Astrocyte (in vitro differentiated cells and primary cell): ENCODE measurements at regions not wholly inside any gene's neighbourhood (a gene's known extent, or its start where the extent isn't known, plus 50 kb on each side); places are given as distances from the start of the nearest gene placed in this dataset.
"Not testable (repeated sequence)": the region's sequence is repeated elsewhere in the genome, so short reads cannot be mapped to it uniquely, and the experiment has no call there.

Experiments
- DNase-seq: peaks from one replicate; pipeline ENCODE4 v3.0.0-alpha.2; 2010; ENCODE audit warnings: low read depth
- FAIRE-seq: peaks from 2 replicates; lab custom pipeline; 2011; peaks lifted over from hg19 to GRCh38; lab: Jason Lieb, UNC
- H2AFZ ChIP-seq: 2 replicates; pipeline ENCODE4 v1.6.0; 2012; ENCODE audit warnings: low read depth, low read length, inconsistent platforms
- H3K27ac ChIP-seq: 2 replicates; pipeline ENCODE4 v1.5.1; 2011; ENCODE audit warnings: low read depth, low read length, inconsistent platforms
- H3K27me3 ChIP-seq: 2 replicates; pipeline ENCODE4 v1.6.0; 2011; ENCODE audit warnings: low read length, inconsistent platforms; ENCODE audit not compliant: insufficient read depth
- H3K36me3 ChIP-seq: 2 replicates; pipeline ENCODE4 v1.5.1; 2011; ENCODE audit warnings: low read length, inconsistent platforms; ENCODE audit not compliant: insufficient read depth
- H3K4me1 ChIP-seq: 2 replicates; pipeline ENCODE4 v1.5.1; 2011; ENCODE audit warnings: low read length, inconsistent platforms; ENCODE audit not compliant: insufficient read depth
- H3K4me2 ChIP-seq: 2 replicates; pipeline ENCODE4 v1.6.0; 2012; ENCODE audit warnings: low read length, inconsistent platforms
- H3K4me3 ChIP-seq: 2 replicates; pipeline ENCODE4 v1.5.1; 2011; ENCODE audit warnings: low read depth, mild to moderate bottlenecking, low read length, inconsistent platforms; ENCODE audit not compliant: insufficient read depth
- H3K79me2 ChIP-seq: 2 replicates; pipeline ENCODE4 v1.6.0; 2012; ENCODE audit warnings: mild to moderate bottlenecking, low read length, inconsistent platforms; ENCODE audit not compliant: insufficient read depth
- H3K9ac ChIP-seq: 2 replicates; pipeline ENCODE4 v1.6.0; 2012; ENCODE audit warnings: mild to moderate bottlenecking, low read length, inconsistent platforms
- H3K9me3 ChIP-seq: 2 replicates; pipeline ENCODE4 v1.5.1; 2012; ENCODE audit warnings: low read depth, mild to moderate bottlenecking, low read length, inconsistent platforms; ENCODE audit not compliant: insufficient read depth
- H4K20me1 ChIP-seq: 2 replicates; pipeline ENCODE4 v1.6.0; 2012; ENCODE audit warnings: low read length, inconsistent platforms; ENCODE audit not compliant: insufficient read depth
- H3K27ac Mint-ChIP-seq: one replicate; pipeline ENCODE4 v1.8.0; 2021; ENCODE audit warnings: mild to moderate bottlenecking, mixed read lengths; ENCODE audit not compliant: unreplicated experiment
- H3K27me3 Mint-ChIP-seq: one replicate; pipeline ENCODE4 v1.8.0; 2021; ENCODE audit warnings: low read depth, mixed read lengths; ENCODE audit not compliant: unreplicated experiment
- H3K36me3 Mint-ChIP-seq: one replicate; pipeline ENCODE4 v1.8.0; 2021; ENCODE audit warnings: low read depth, mixed read lengths; ENCODE audit not compliant: unreplicated experiment
- H3K4me1 Mint-ChIP-seq: one replicate; pipeline ENCODE4 v1.8.0; 2021; ENCODE audit warnings: low read depth, mixed read lengths; ENCODE audit not compliant: unreplicated experiment
- H3K4me3 Mint-ChIP-seq: one replicate; pipeline ENCODE4 v1.8.0; 2021; ENCODE audit warnings: mild to moderate bottlenecking, moderate library complexity, mixed read lengths; ENCODE audit not compliant: unreplicated experiment
- H3K9me3 Mint-ChIP-seq: one replicate; pipeline ENCODE4 v1.8.0; 2021; ENCODE audit warnings: mild to moderate bottlenecking, mixed read lengths; ENCODE audit not compliant: unreplicated experiment
- CTCF ChIP-seq: IDR thresholded peaks from 2 replicates; pipeline ENCODE4 v1.5.1; 2011; ENCODE audit warnings: low read depth, mild to moderate bottlenecking, inconsistent platforms, low read length, moderate library complexity; ENCODE audit not compliant: insufficient read depth
- EZH2 ChIP-seq: IDR thresholded peaks from 2 replicates; pipeline ENCODE4 v1.6.1; 2012; ENCODE audit warnings: mild to moderate bottlenecking, low read length, inconsistent platforms; ENCODE audit not compliant: insufficient read depth

- H3K4me1 ChIP-seq, H2AFZ ChIP-seq, H4K20me1 ChIP-seq, H3K4me3 Mint-ChIP-seq, H3K4me2 ChIP-seq, H3K4me3 ChIP-seq, FAIRE-seq, H3K27me3 Mint-ChIP-seq, H3K27me3 ChIP-seq, H3K4me1 Mint-ChIP-seq, H3K9me3 ChIP-seq, H3K36me3 Mint-ChIP-seq, DNase-seq, H3K9me3 Mint-ChIP-seq, H3K27ac ChIP-seq, H3K36me3 ChIP-seq, H3K9ac ChIP-seq, H3K27ac Mint-ChIP-seq, H3K79me2 ChIP-seq: not testable (repeated sequence)
These were observed 92.5 kb upstream of the CSRP2 start for GRCh38 chr12:76971216-76971879.

- no peaks in the 10 kb centered on the region for H3K27me3 ChIP-seq
- no peak for DNase-seq
- H3K27ac ChIP-seq: no peak overlapping the region
- H3K4me1 ChIP-seq: no peaks in the 10 kb centered on the region
- Mint-ChIP-seq H3K4me3 (no peak overlapping the region), H3K27ac (no peak overlapping the region), H3K9me3 (peaks cover 6% of the 10 kb centered on the region), H3K4me1 (no peaks in the 10 kb centered on the region), H3K36me3 (no peaks in the 10 kb centered on the region), H3K27me3 (peaks cover 8% of the 10 kb centered on the region)
- H4K20me1 ChIP-seq: no peaks in the 10 kb centered on the region
- no peaks in the 10 kb centered on the region for H3K79me2 ChIP-seq
- no peak overlapping the region for H3K9ac ChIP-seq
- FAIRE-seq: no peak
- no peak overlapping the region for H3K4me2 ChIP-seq
- H3K4me3 ChIP-seq: no peak overlapping the region
- H3K36me3 ChIP-seq: no peaks in the 10 kb centered on the region
- no peak for TF ChIP-seq CTCF
- no peak for TF ChIP-seq EZH2
- H2AFZ ChIP-seq: no peak overlapping the region
- no peaks in the 10 kb centered on the region for H3K9me3 ChIP-seq
These were observed 88.5 kb upstream of the CSRP2 start for GRCh38 chr12:76967181-76967885.

DNA sequence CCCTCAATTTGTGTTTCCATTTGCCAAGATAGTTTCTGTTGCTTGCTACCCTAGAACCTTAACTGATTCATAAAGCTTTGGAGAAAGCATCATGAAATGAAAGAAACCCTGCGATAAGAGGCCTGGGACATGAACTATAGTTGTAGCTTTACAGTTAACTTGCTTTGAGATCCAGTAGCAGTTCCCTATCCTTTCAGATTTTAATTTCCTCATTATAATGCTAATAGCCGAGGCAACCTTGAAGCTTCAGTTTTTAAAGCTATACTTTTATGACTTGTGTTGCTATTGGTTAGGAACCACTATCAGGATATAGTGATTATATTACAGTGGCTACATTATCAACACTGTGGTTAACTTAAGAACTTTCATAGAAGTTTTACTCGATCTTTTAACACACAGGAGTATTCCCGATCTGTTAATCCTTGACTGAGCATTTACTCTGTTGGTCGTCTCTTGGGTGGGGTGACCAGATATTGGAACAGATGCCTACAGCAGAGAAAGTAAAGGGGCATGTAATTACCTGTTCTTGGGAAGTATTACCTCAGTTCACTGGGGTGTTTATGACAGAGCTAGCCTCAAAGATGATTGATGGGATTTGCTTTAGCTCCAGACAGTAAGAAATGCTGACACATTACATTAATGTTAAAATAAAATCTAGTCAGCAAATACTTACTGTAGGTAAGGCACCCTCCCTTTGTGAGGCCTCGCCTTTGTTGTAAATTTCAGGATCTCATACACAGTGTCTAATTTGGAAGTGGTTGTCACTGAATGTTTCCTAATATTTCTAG lies 86.2 kb upstream of the CSRP2 start:
- peaks cover 10% of the 10 kb centered on the region for H3K27me3 Mint-ChIP-seq
- H3K36me3 ChIP-seq: no peaks in the 10 kb centered on the region
- FAIRE-seq (no peak), DNase-seq (no peak)
- H3K4me2 ChIP-seq: no peak overlapping the region
- no peak for TF ChIP-seq CTCF
- TF ChIP-seq EZH2: no peak
- no peaks in the 10 kb centered on the region for H3K9me3 ChIP-seq
- H3K27ac ChIP-seq: no peak overlapping the region
- no peak overlapping the region for H3K9ac ChIP-seq
- no peaks in the 10 kb centered on the region for H3K27me3 ChIP-seq
- no peak overlapping the region for H3K27ac Mint-ChIP-seq
- peaks cover 8% of the 10 kb centered on the region for H3K9me3 Mint-ChIP-seq
- no peak overlapping the region for H3K4me3 Mint-ChIP-seq
- H3K4me3 ChIP-seq: no peak overlapping the region
- no peaks in the 10 kb centered on the region for H3K79me2 ChIP-seq
- H3K4me1 ChIP-seq: no peaks in the 10 kb centered on the region
- no peaks in the 10 kb centered on the region for H3K36me3 Mint-ChIP-seq
- no peaks in the 10 kb centered on the region for H3K4me1 Mint-ChIP-seq
- no peaks in the 10 kb centered on the region for H4K20me1 ChIP-seq
- no peak overlapping the region for H2AFZ ChIP-seq
